Liver (tissue), 3 donors: ENCODE measurements at regions not wholly inside any gene's neighbourhood (a gene's known extent, or its start where the extent isn't known, plus 50 kb on each side); places are given as distances from the start of the nearest gene placed in this dataset.

ENCODE experiments used
- FOXA1 ChIP-seq: IDR thresholded peaks from 2 replicates; pipeline ENCODE4 v1.6.1; 2016; ENCODE audit warnings: antibody characterized with exemption
- FOXA2 ChIP-seq: IDR thresholded peaks from 2 replicates; pipeline ENCODE4 v1.6.1; 2016; ENCODE audit warnings: antibody characterized with exemption
- HNF4A ChIP-seq, 2 donors: conservative IDR thresholded peaks; 2 replicates each; pipeline ENCODE4 v1.6.1; 2016; ENCODE audit warnings: antibody characterized with exemption in 2 of 2, mild to moderate bottlenecking in 2 of 2
- REST ChIP-seq: IDR thresholded peaks from 2 replicates; pipeline ENCODE4 v1.6.1; 2016; ENCODE audit warnings: antibody characterized with exemption, mild to moderate bottlenecking
- YY1 ChIP-seq: IDR thresholded peaks from 2 replicates; pipeline ENCODE4 v1.6.1; 2016; ENCODE audit warnings: antibody characterized with exemption, mild to moderate bottlenecking
- TF ChIP-seq, protein P1 (sequence below): fragments of 150-350 bp; IDR thresholded peaks from 2 replicates; pipeline ENCODE4 v1.5.1; 2017; ENCODE audit warnings: improper control_type of control experiment, low read depth, low read length; ENCODE audit not compliant: missing input control
- donor health status: healthy.
- donor health status: healthy.

- TF ChIP-seq, protein P1, sequence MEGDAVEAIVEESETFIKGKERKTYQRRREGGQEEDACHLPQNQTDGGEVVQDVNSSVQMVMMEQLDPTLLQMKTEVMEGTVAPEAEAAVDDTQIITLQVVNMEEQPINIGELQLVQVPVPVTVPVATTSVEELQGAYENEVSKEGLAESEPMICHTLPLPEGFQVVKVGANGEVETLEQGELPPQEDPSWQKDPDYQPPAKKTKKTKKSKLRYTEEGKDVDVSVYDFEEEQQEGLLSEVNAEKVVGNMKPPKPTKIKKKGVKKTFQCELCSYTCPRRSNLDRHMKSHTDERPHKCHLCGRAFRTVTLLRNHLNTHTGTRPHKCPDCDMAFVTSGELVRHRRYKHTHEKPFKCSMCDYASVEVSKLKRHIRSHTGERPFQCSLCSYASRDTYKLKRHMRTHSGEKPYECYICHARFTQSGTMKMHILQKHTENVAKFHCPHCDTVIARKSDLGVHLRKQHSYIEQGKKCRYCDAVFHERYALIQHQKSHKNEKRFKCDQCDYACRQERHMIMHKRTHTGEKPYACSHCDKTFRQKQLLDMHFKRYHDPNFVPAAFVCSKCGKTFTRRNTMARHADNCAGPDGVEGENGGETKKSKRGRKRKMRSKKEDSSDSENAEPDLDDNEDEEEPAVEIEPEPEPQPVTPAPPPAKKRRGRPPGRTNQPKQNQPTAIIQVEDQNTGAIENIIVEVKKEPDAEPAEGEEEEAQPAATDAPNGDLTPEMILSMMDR, result no peak
- TF ChIP-seq HNF4A (conservative IDR thresholded peaks at IDR 0.05) (no peak), FOXA1 (no peak), REST (no peak), YY1 (no peak), FOXA2 (no peak)
Measured at GRCh38 chr21:28852706-28853105, 140.0 kb downstream of the LTN1 start.
